Caco-2 (cell line): ENCODE measurements at regions not wholly inside any gene's neighbourhood (a gene's known extent, or its start where the extent isn't known, plus 50 kb on each side); places are given as distances from the start of the nearest gene placed in this dataset.

Experiments
- BruUV-seq: library from RNA; stranded (reverse); fragments of 400-500 nt; replicated peaks from 2 replicates; lab custom pipeline; 2021; lab: Mats Ljungman, UMichigan
- CTCF ChIA-PET: fragments of 300-600 bp; sonication (Branson Sonifier 250); formaldehyde crosslinking; loops from one replicate; lab custom pipeline; 2022; ENCODE audit warnings: antibody characterized with exemption; lab: Charles Lee
- POLR2A ChIA-PET: fragments of 300-600 bp; sonication (Branson Sonifier 250); formaldehyde crosslinking; loops from one replicate; lab custom pipeline; 2022; ENCODE audit warnings: antibody characterized with exemption; lab: Charles Lee
- DNase-seq, 2 experiments: peaks; one replicate each; pipeline versions ENCODE4 v3.0.0 to v3.0.0-alpha.2; 2020 to 2022
- H3K27me3 ChIP-seq: replicated peaks from 2 replicates; pipeline ENCODE4 v1.6.0; 2011; ENCODE audit warnings: low read length; ENCODE audit not compliant: control insufficient read depth, insufficient read depth
- H3K36me3 ChIP-seq: 2 replicates; pipeline ENCODE4 v1.5.1; 2011; ENCODE audit warnings: low read length; ENCODE audit not compliant: control insufficient read depth, insufficient read depth
- H3K4me1 ChIP-seq: fragments of 250-450 bp; sonication (Bioruptor Pico); 2 replicates; pipeline ENCODE4 v1.5.1; 2020; ENCODE audit warnings: mild to moderate bottlenecking
- H3K4me3 ChIP-seq: 2 replicates; pipeline ENCODE4 v1.5.1; 2011; ENCODE audit warnings: low read depth, mild to moderate bottlenecking, control low read depth, low read length
- H3K9me3 ChIP-seq: fragments of 250-450 bp; sonication (Bioruptor Pico); 2 replicates; pipeline ENCODE4 v1.5.1; 2020; ENCODE audit warnings: mild to moderate bottlenecking, moderate library complexity
- H3K27ac Mint-ChIP-seq: one replicate; pipeline ENCODE4 v1.8.0; 2022; ENCODE audit warnings: mixed read lengths; ENCODE audit not compliant: unreplicated experiment
- H3K27me3 Mint-ChIP-seq: one replicate; pipeline ENCODE4 v1.8.0; 2022; ENCODE audit warnings: mixed read lengths; ENCODE audit not compliant: insufficient read depth, unreplicated experiment
- H3K36me3 Mint-ChIP-seq: one replicate; pipeline ENCODE4 v1.8.0; 2022; ENCODE audit warnings: mild to moderate bottlenecking, mixed read lengths; ENCODE audit not compliant: insufficient read depth, unreplicated experiment
- H3K4me1 Mint-ChIP-seq: one replicate; pipeline ENCODE4 v1.8.0; 2022; ENCODE audit warnings: low read depth, mixed read lengths; ENCODE audit not compliant: unreplicated experiment
- H3K4me3 Mint-ChIP-seq: one replicate; pipeline ENCODE4 v1.8.0; 2022; ENCODE audit warnings: mild to moderate bottlenecking, moderate library complexity, mixed read lengths; ENCODE audit not compliant: unreplicated experiment
- H3K9me3 Mint-ChIP-seq: one replicate; pipeline ENCODE4 v1.8.0; 2022; ENCODE audit warnings: mixed read lengths; ENCODE audit not compliant: unreplicated experiment
- CTCF ChIP-seq, 2 experiments: fragments of 200-600 bp in 1 of 2; IDR thresholded peaks; 1 replicate in 1 of 2; 2 replicates in 1 of 2; pipeline versions ENCODE4 v1.5.1 to v1.8.0; 2011 to 2022; ENCODE audit warnings: antibody characterized with exemption in 1 of 2, control low read depth in 1 of 2, inconsistent platforms in 1 of 2, low read depth in 1 of 2, low read length in 1 of 2, mild to moderate bottlenecking in 1 of 2, moderate library complexity in 1 of 2; ENCODE audit not compliant: insufficient read depth in 1 of 2, severe bottlenecking in 1 of 2, unreplicated experiment in 1 of 2
- intact Hi-C: fragments of 100-400 bp; cut with micrococcal nuclease; formaldehyde crosslinking; loops from one replicate; pipeline ENCODE4 v1.10.0; 2022; ENCODE audit not compliant: unreplicated experiment

DNA sequence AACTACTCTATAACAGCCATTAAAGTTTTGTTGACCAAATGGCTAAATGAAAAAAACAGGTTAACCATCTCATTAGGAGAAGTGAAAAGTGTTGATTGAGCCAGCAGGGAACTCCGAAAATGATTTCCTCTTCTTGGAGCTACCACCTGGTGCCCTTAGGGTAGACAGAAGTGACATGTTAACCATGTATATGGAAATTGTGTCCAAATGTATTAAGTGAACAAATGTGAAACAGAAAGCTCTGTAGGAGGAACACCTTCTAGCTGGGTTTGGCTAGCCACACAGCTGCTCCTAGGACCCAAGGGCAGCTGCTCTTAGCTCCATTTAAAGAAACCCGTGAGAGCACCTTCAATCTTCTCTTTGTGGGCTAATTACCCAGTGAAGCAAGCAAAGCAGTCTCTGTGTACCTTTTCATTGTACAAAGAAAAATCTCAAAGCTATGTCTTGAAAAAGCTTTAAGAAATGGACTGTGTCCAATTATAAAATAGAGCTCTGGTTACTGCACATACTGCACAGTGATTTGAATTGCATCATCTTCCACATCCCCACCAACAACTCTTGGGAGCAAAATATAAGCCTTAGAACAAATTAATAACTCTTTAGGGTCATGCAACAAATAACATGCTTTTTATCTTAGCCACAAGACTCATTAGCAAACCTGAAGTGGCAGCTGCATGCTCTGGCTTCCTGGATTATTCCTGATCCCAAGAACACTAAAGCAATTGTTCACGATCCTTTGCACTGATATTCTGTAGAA, 59.2 kb upstream of the PARM1 start:
- Histone ChIP-seq H3K4me3 (no peak overlapping the region), H3K36me3 (no peaks in the 10 kb centered on the region), H3K9me3 (no peaks in the 10 kb centered on the region), H3K27me3 (no peaks in the 10 kb centered on the region), H3K4me1 (no peaks in the 10 kb centered on the region)
- Mint-ChIP-seq H3K4me1 (no peaks in the 10 kb centered on the region), H3K27ac (no peak overlapping the region), H3K9me3 (no peaks in the 10 kb centered on the region), H3K4me3 (no peak overlapping the region), H3K27me3 (peaks cover 7% of the 10 kb centered on the region), H3K36me3 (no peaks in the 10 kb centered on the region)
- no peak for DNase-seq
- ChIA-PET POLR2A (no interaction called here), CTCF (interaction anchor here (0.6 to 1.5 kb wide), 3 partner anchors 96 to 595 kb away, joined by 3 to 6 read pairs (median 4); no protein-coding TSS in a partner anchor)
- TF ChIP-seq CTCF (IDR thresholded peaks at IDR 0.05; ENCODE audit: insufficient read depth in 1 of 2, low read depth in 1 of 2, low read length in 1 of 2, severe bottlenecking in 1 of 2, unreplicated experiment in 1 of 2): no peak
- intact Hi-C loops: loop anchor here (1.0 to 2.0 kb wide), 4 partner anchors 60 to 595 kb away; partner anchors contain the start of gene PARM1
- BruUV-seq: no TSS peak

- no peak overlapping the region for H3K4me3 ChIP-seq
- no peaks in the 10 kb centered on the region for H3K9me3 ChIP-seq
- BruUV-seq: no TSS peak
- DNase-seq: no peak
- H3K27me3 ChIP-seq: no peaks in the 10 kb centered on the region
- CTCF ChIA-PET: no interaction called here
- H3K27ac Mint-ChIP-seq: no peak overlapping the region
- H3K4me1 Mint-ChIP-seq: peaks cover 1% of the 10 kb centered on the region
- H3K4me3 Mint-ChIP-seq: no peak overlapping the region
- H3K9me3 Mint-ChIP-seq: no peaks in the 10 kb centered on the region
- peaks cover 11% of the 10 kb centered on the region for H3K27me3 Mint-ChIP-seq
- H3K36me3 ChIP-seq: no peaks in the 10 kb centered on the region
- POLR2A ChIA-PET: no interaction called here
- H3K4me1 ChIP-seq: peaks cover 3% of the 10 kb centered on the region; the same call in 1 of the 2 replicates
- TF ChIP-seq CTCF (IDR thresholded peaks at IDR 0.05; ENCODE audit: insufficient read depth in 1 of 2, low read depth in 1 of 2, low read length in 1 of 2, severe bottlenecking in 1 of 2, unreplicated experiment in 1 of 2): no peak
- intact Hi-C loops: no loop called here
- H3K36me3 Mint-ChIP-seq: no peaks in the 10 kb centered on the region
These were observed 64.7 kb upstream of the BTC start for GRCh38 chr4:74858921-74859562.

GRCh38 chr4:74855879-74856278, 61.6 kb upstream of the BTC start:
- H3K4me3 ChIP-seq: no peak overlapping the region
- no TSS peak for BruUV-seq
- TF ChIP-seq CTCF (IDR thresholded peaks at IDR 0.05; ENCODE audit: insufficient read depth in 1 of 2, low read depth in 1 of 2, low read length in 1 of 2, severe bottlenecking in 1 of 2, unreplicated experiment in 1 of 2): no peak
- H3K4me1 ChIP-seq: peaks cover 11% of the 10 kb centered on the region; the same call in 1 of the 2 replicates
- H3K27ac Mint-ChIP-seq: no peak overlapping the region
- no peaks in the 10 kb centered on the region for H3K9me3 ChIP-seq
- DNase-seq: no peak
- no peaks in the 10 kb centered on the region for H3K9me3 Mint-ChIP-seq
- no peaks in the 10 kb centered on the region for H3K36me3 Mint-ChIP-seq
- H3K4me1 Mint-ChIP-seq: peaks cover 13% of the 10 kb centered on the region
- no peaks in the 10 kb centered on the region for H3K36me3 ChIP-seq
- ChIA-PET CTCF (no interaction called here), POLR2A (no interaction called here)
- intact Hi-C loops: no loop called here
- H3K27me3 ChIP-seq: no peaks in the 10 kb centered on the region
- H3K27me3 Mint-ChIP-seq: no peaks in the 10 kb centered on the region
- H3K4me3 Mint-ChIP-seq: no peak overlapping the region
